ENCODE measurements at regions not wholly inside any gene's neighbourhood (a gene's known extent, or its start where the extent isn't known, plus 50 kb on each side); places are given as distances from the start of the nearest gene placed in this dataset.
"Not testable (repeated sequence)": the region's sequence is repeated elsewhere in the genome, so short reads cannot be mapped to it uniquely, and the experiment has no call there.

DNA sequence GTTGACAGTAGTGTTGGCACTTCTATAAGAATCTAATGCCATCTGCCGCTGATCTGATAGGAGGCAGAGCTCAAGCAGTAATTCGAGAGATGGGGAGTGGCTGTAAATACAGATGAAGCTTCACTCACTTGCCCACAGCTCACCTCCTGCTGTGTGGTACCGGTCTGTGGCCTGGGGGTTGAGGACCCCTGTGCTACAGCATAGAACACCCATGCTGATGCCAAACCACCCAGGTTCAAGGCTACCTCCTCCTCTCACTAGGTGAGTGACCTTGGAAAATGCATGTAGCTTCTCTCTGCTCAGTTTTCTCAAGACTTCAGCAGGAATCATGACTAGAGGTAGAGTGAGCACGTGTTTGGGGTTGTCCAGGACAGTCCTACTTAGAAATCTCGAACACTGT lies 263.4 kb downstream of the SH3BP4 start:
- peaks cover 13% of the 10 kb centered on the region for H3K27me3 Mint-ChIP-seq (ENCODE audit: low read depth)
- DNase-seq: no peak
- no peaks in the 10 kb centered on the region for H3K36me3 Mint-ChIP-seq (ENCODE audit: low read depth)
- intact Hi-C loops (cut with micrococcal nuclease): no loop called here
- no peak overlapping the region for H3K27ac Mint-ChIP-seq
- CTCF ChIA-PET: no interaction called here
- no peaks in the 10 kb centered on the region for H3K9me3 Mint-ChIP-seq
- no peaks in the 10 kb centered on the region for H3K4me1 Mint-ChIP-seq (ENCODE audit: low read depth)
- H3K4me3 Mint-ChIP-seq: no peak overlapping the region

GRCh38 chr2:235216901-235217300 lies 265.1 kb downstream of the SH3BP4 start:
- H3K27ac Mint-ChIP-seq: no peak overlapping the region
- H3K4me1 Mint-ChIP-seq (ENCODE audit: low read depth): no peaks in the 10 kb centered on the region
- DNase-seq: no peak
- intact Hi-C loops (cut with micrococcal nuclease): no loop called here
- H3K27me3 Mint-ChIP-seq (ENCODE audit: low read depth): peaks cover 13% of the 10 kb centered on the region
- no peaks in the 10 kb centered on the region for H3K36me3 Mint-ChIP-seq (ENCODE audit: low read depth)
- no peak overlapping the region for H3K4me3 Mint-ChIP-seq
- H3K9me3 Mint-ChIP-seq: no peaks in the 10 kb centered on the region
- CTCF ChIA-PET: no interaction called here

GRCh38 chr2:235217846-235218245 lies 266.0 kb downstream of the SH3BP4 start:
- intact Hi-C loops (cut with micrococcal nuclease): no loop called here
- H3K9me3 Mint-ChIP-seq: no peaks in the 10 kb centered on the region
- H3K36me3 Mint-ChIP-seq (ENCODE audit: low read depth): no peaks in the 10 kb centered on the region
- no peaks in the 10 kb centered on the region for H3K4me1 Mint-ChIP-seq (ENCODE audit: low read depth)
- no peak overlapping the region for H3K27ac Mint-ChIP-seq
- no peak overlapping the region for H3K4me3 Mint-ChIP-seq
- CTCF ChIA-PET: interaction anchor here (0.6 kb wide), 1 partner anchor 633 kb away, joined by 5 read pairs; no protein-coding TSS in a partner anchor
- H3K27me3 Mint-ChIP-seq (ENCODE audit: low read depth): peaks cover 14% of the 10 kb centered on the region
- DNase-seq: no peak

DNA sequence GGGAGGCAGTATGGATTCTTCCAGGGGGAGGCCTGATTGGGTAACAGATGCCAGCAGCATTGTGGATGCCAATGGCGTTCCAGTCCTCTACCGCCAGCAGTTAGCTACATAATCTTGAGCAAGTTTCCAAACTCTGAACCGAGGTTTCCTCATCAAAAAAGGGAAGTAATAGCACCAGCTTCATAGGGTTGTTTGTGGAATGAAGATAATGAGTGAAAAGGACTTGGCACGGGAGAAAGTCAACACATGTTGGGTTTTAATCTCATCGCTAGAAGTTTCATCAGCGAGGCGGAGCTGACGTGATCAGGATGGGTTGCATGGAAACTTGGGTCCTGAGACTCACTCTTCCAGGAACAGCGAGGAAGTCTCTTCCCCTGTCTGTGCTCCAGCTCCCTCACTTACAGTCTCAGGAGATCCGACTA lies 266.7 kb downstream of the SH3BP4 start:
- no peaks in the 10 kb centered on the region for H3K4me1 Mint-ChIP-seq (ENCODE audit: low read depth)
- CTCF ChIA-PET: interaction anchor here (0.6 kb wide), 1 partner anchor 634 kb away, joined by 5 read pairs; no protein-coding TSS in a partner anchor
- H3K36me3 Mint-ChIP-seq (ENCODE audit: low read depth): no peaks in the 10 kb centered on the region
- intact Hi-C loops (cut with micrococcal nuclease): no loop called here
- H3K9me3 Mint-ChIP-seq: no peaks in the 10 kb centered on the region
- no peak for DNase-seq
- peaks cover 15% of the 10 kb centered on the region for H3K27me3 Mint-ChIP-seq (ENCODE audit: low read depth)
- no peak overlapping the region for H3K4me3 Mint-ChIP-seq
- no peak overlapping the region for H3K27ac Mint-ChIP-seq

DNA sequence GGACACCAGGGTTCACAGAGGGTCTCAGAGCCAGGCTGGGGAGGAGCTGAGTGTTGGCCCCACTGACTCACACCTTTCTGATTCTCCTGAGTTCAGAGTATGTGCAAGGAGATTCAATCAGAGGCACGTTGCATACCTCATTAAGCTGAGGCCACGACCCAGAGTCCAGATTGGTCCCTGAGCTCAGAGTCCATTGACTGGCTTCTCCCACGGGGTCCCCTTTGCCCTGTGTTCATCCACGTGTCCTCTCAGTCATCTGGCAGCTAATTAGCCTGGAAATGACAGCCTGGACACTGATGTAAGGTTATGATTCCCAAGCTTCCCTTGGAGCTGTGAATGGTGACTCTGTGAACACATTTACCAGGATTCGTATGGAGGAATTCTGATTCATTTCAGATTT lies 267.2 kb downstream of the SH3BP4 start:
- no peak for DNase-seq
- Mint-ChIP-seq H3K36me3 (ENCODE audit: low read depth) (no peaks in the 10 kb centered on the region), H3K4me3 (no peak overlapping the region), H3K27me3 (ENCODE audit: low read depth) (peaks cover 15% of the 10 kb centered on the region), H3K27ac (no peak overlapping the region), H3K9me3 (no peaks in the 10 kb centered on the region), H3K4me1 (ENCODE audit: low read depth) (no peaks in the 10 kb centered on the region)
- intact Hi-C loops (cut with micrococcal nuclease): no loop called here
- CTCF ChIA-PET: interaction anchor here (0.6 kb wide), 1 partner anchor 16 kb away, joined by 3 read pairs; no protein-coding TSS in a partner anchor

DNA sequence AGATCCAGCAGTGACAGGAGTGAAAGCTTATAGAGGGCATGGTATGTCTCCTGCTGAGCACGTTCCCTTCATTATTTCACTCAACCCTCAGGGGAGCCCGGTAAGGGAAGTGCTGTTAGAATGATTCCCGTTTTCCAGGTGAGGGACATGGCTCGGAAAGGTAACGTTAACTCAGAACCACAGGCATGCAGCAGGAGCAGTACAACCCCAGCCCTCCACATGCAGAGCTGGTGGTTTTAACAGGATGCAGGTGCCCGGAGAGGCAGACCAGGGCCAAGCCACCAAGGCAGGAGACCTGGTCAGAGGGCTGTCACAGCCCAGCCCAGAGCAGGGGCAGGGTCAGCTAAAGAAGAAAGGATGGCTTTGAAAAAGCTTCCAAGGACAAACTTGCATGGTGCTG lies 268.5 kb downstream of the SH3BP4 start:
- Mint-ChIP-seq H3K4me1 (ENCODE audit: low read depth) (no peaks in the 10 kb centered on the region), H3K27me3 (ENCODE audit: low read depth) (peaks cover 13% of the 10 kb centered on the region), H3K4me3 (no peak overlapping the region), H3K9me3 (no peaks in the 10 kb centered on the region), H3K36me3 (ENCODE audit: low read depth) (no peaks in the 10 kb centered on the region), H3K27ac (no peak overlapping the region)
- CTCF ChIA-PET: no interaction called here
- DNase-seq: no peak
- intact Hi-C loops (cut with micrococcal nuclease): no loop called here

DNA sequence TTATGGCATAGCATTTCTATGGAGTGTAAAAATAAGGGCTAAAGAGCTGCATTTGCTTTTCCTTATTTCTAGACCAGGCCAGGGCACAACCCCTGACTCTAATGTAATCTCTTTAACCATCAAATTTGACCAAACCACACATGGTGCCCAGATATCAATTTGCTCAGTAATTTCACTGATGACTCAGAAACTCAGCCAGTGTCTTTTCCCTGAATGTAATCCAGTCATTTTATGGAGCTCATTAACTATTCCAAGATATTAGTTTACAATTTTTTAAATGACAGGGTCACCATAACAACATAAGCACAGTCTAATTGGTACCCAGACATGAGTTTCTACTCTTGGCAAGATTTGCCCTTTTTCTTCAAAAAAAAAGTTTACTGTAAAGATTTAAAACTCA lies 270.8 kb upstream of the AGAP1 start:
- no peaks in the 10 kb centered on the region for H3K4me1 Mint-ChIP-seq (ENCODE audit: low read depth)
- intact Hi-C loops (cut with micrococcal nuclease): no loop called here
- DNase-seq: no peak
- peaks cover 7% of the 10 kb centered on the region for H3K27me3 Mint-ChIP-seq (ENCODE audit: low read depth)
- H3K27ac Mint-ChIP-seq: no peak overlapping the region
- H3K9me3 Mint-ChIP-seq: no peaks in the 10 kb centered on the region
- H3K4me3 Mint-ChIP-seq: no peak overlapping the region
- no peaks in the 10 kb centered on the region for H3K36me3 Mint-ChIP-seq (ENCODE audit: low read depth)
- CTCF ChIA-PET: no interaction called here

- no peaks in the 10 kb centered on the region for H3K9me3 Mint-ChIP-seq
- H3K36me3 Mint-ChIP-seq (ENCODE audit: low read depth): no peaks in the 10 kb centered on the region
- H3K4me3 Mint-ChIP-seq: no peak overlapping the region
- DNase-seq: no peak
- intact Hi-C loops (cut with micrococcal nuclease): no loop called here
- H3K27me3 Mint-ChIP-seq (ENCODE audit: low read depth): peaks cover 8% of the 10 kb centered on the region
- H3K27ac Mint-ChIP-seq: no peak overlapping the region
- CTCF ChIA-PET: no interaction called here
- H3K4me1 Mint-ChIP-seq (ENCODE audit: low read depth): no peaks in the 10 kb centered on the region
Measured at GRCh38 chr2:235224410-235224809, 269.4 kb upstream of the AGAP1 start.

DNA sequence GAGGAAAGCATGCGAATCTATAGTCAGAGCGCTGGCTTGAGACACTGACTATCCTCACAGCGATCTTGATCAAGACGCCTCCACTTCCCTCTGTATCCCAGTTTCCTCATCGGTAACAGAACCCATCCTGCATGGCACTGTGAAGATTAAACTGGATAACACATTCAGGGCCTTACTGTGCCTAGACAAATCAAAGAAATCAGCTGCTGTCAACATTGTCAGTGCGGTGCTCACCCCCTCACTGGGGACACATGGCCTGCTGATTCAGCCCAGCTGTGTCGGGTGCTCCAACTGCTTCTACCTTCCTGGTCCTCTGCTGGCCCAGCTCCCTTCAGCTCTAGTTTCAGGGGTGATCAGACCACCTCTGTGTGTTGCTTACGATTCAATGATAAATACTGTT lies 268.6 kb upstream of the AGAP1 start:
- H3K4me3 Mint-ChIP-seq: no peak overlapping the region
- no peaks in the 10 kb centered on the region for H3K36me3 Mint-ChIP-seq (ENCODE audit: low read depth)
- H3K27ac Mint-ChIP-seq: no peak overlapping the region
- H3K4me1 Mint-ChIP-seq (ENCODE audit: low read depth): no peaks in the 10 kb centered on the region
- peaks cover 8% of the 10 kb centered on the region for H3K27me3 Mint-ChIP-seq (ENCODE audit: low read depth)
- CTCF ChIA-PET: no interaction called here
- H3K9me3 Mint-ChIP-seq: no peaks in the 10 kb centered on the region
- intact Hi-C loops (cut with micrococcal nuclease): no loop called here
- no peak for DNase-seq

DNA sequence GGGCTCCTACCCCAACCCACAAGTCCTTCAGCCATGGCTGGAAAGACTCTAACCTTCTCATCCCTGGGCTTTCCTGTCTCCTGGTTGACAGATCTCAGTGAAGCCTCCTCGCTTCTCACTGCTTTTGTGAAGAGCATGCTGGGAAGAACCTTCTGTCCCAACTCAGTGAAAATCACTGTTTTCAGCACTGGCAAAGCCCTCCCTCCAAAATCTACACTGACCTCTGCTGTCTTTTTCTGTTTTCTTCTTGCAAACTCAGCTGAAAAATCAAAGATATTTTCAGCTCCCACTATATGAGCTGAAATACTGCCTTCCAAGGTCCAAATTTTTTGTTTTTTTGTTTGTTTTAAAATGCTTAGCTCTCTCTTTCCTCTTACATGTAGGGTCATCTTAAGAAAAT lies 266.3 kb upstream of the AGAP1 start:
- no peaks in the 10 kb centered on the region for H3K9me3 Mint-ChIP-seq
- peaks cover 12% of the 10 kb centered on the region for H3K27me3 Mint-ChIP-seq (ENCODE audit: low read depth)
- no peaks in the 10 kb centered on the region for H3K4me1 Mint-ChIP-seq (ENCODE audit: low read depth)
- CTCF ChIA-PET: interaction anchor here (0.6 kb wide), 2 partner anchors 169 to 255 kb away, joined by 3 read pairs; no protein-coding TSS in a partner anchor
- no peaks in the 10 kb centered on the region for H3K36me3 Mint-ChIP-seq (ENCODE audit: low read depth)
- intact Hi-C loops (cut with micrococcal nuclease): no loop called here
- H3K4me3 Mint-ChIP-seq: no peak overlapping the region
- no peak for DNase-seq
- H3K27ac Mint-ChIP-seq: no peak overlapping the region

- intact Hi-C loops (cut with micrococcal nuclease); H3K27ac Mint-ChIP-seq; DNase-seq; H3K4me1 Mint-ChIP-seq (ENCODE audit: low read depth); H3K9me3 Mint-ChIP-seq; H3K36me3 Mint-ChIP-seq (ENCODE audit: low read depth); H3K4me3 Mint-ChIP-seq; CTCF ChIA-PET; H3K27me3 Mint-ChIP-seq (ENCODE audit: low read depth): not testable (repeated sequence)
Measured at GRCh38 chr2:235228422-235228821, 265.4 kb upstream of the AGAP1 start.

DNA sequence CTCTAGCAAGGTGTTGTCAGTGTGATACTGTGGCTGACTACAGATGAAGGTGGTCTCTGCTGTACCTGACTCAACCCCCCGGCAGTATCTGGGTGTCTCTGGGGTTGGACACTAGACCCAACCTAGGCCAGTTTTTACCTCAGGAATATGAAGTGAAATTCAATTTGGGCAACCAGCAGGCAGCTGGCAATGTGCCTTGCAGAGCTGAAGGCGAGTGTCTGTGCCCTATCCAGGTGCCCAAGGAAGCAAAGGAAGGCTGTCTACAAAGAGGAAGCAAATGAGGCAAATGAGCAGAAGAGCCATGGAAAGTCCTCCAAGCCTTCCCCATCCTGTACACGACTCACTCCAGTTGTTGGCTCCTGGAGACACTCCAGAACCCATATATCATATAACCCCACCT lies 264.6 kb upstream of the AGAP1 start:
- intact Hi-C loops (cut with micrococcal nuclease): no loop called here
- no peak overlapping the region for H3K27ac Mint-ChIP-seq
- H3K9me3 Mint-ChIP-seq: no peaks in the 10 kb centered on the region
- CTCF ChIA-PET: no interaction called here
- no peak overlapping the region for H3K4me3 Mint-ChIP-seq
- H3K4me1 Mint-ChIP-seq (ENCODE audit: low read depth): no peaks in the 10 kb centered on the region
- H3K27me3 Mint-ChIP-seq (ENCODE audit: low read depth): peaks cover 10% of the 10 kb centered on the region
- no peak for DNase-seq
- no peaks in the 10 kb centered on the region for H3K36me3 Mint-ChIP-seq (ENCODE audit: low read depth)

DNA sequence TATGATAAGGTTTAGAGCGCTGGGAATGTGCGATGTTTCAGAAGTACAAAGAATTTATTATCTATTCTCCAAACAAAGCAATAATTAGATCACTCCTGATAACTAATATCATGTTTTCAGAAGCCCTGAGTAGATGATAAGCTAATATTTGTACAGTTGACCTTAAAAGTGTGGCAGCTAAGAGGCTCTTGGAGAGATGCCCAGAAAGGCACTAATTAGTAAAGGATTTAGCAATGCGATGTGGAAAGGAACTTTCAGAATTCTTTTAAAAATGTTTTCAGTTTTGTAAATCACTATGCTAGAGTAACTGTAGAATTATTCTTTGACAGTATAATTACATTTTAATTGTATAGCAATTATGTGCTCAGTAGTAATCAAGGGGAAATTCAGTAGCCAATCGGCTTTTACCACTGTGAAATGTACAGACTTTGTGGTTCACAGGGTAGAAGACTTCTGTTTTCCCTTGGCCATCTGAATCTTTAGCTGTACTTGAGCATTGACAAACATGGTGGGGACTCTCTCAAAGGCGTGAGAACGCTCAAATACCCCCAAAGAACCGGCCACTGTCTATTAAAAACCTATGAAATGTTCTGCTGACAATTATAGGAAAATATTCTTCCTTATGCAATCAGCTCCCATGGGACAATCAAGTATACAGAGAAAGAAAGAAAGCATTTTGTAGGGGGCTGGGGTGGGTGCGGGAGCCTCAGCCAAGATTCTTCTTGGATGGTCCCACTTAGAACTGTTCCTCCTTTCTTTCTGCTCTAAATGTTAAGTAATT lies 262.8 kb upstream of the AGAP1 start:
- H3K4me1 Mint-ChIP-seq (ENCODE audit: low read depth): peaks cover 3% of the 10 kb centered on the region
- no peak overlapping the region for H3K27ac Mint-ChIP-seq
- H3K4me3 Mint-ChIP-seq: no peak overlapping the region
- no peak for DNase-seq
- peaks cover 10% of the 10 kb centered on the region for H3K27me3 Mint-ChIP-seq (ENCODE audit: low read depth)
- intact Hi-C loops (cut with micrococcal nuclease): no loop called here
- CTCF ChIA-PET: no interaction called here
- no peaks in the 10 kb centered on the region for H3K9me3 Mint-ChIP-seq
- no peaks in the 10 kb centered on the region for H3K36me3 Mint-ChIP-seq (ENCODE audit: low read depth)

All from activated naive CD4-positive, alpha-beta T cell treated with anti-CD3 and anti-CD28 coated beads for 36 hours (primary cell).